Right atrium auricular region (tissue), 2 donors: ENCODE measurements at regions not wholly inside any gene's neighbourhood (a gene's known extent, or its start where the extent isn't known, plus 50 kb on each side); places are given as distances from the start of the nearest gene placed in this dataset.
A peak's percentile ranks its signal among the peaks of the same experiment; 100 is the strongest.

Source experiments
- DNase-seq: peaks from one replicate; pipeline ENCODE4 v3.0.0-alpha.2; 2019; ENCODE audit warnings: low spot score
- H3K27ac ChIP-seq, 2 donors: fragments of 200-600 bp; sonication (generic); 1 replicate in 1 of 2; 2 replicates in 1 of 2; pipeline ENCODE4 v1.5.1; 2016 to 2019
- H3K27me3 ChIP-seq, 2 donors: fragments of 200-600 bp; sonication (generic); one replicate each; pipeline versions ENCODE4 v1.5.1 to v1.6.0; 2017 to 2019
- H3K36me3 ChIP-seq: fragments of 200-600 bp; sonication (generic); one replicate; pipeline ENCODE4 v1.5.1; 2016
- H3K4me1 ChIP-seq, 2 donors: fragments of 200-600 bp; sonication (generic); one replicate each; pipeline versions ENCODE4 v1.5.1 to v1.6.0; 2017 to 2019
- H3K4me3 ChIP-seq, 2 donors: fragments of 200-600 bp; sonication (generic); 1 replicate in 1 of 2; 2 replicates in 1 of 2; pipeline ENCODE4 v1.5.1; 2017 to 2019; ENCODE audit warnings: mild to moderate bottlenecking in 1 of 2, moderate library complexity in 1 of 2
- H3K9me3 ChIP-seq, 2 donors: fragments of 200-600 bp; sonication (generic); one replicate each; pipeline ENCODE4 v1.5.1; 2019
- CTCF ChIP-seq, 2 donors: fragments of 200-600 bp; sonication (generic); IDR thresholded peaks; one replicate each; pipeline ENCODE4 v1.5.1; 2019; ENCODE audit warnings: antibody characterized with exemption in 2 of 2

DNA sequence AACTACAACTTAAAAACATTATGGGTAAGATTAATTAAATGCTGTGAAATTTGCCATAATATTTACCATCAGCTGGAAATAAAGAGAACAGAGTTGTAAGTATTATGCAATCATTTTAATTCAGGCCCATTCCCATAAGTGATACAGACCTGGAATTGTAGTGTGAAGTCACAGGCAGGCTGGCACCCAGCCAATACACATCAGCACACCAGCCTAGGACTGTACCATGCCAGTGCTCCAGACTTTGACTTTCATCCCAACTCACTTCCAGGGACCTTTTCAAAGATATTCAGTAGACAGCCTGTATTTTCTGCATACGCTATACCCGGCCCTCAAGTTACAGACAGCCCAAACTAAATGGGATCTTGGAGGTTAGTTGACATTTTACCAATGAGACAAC, 143.3 kb downstream of the TES start:
- peak; percentile 67 for DNase-seq
- H3K36me3 ChIP-seq = no peaks in the 10 kb centered on the region
- H3K4me1 ChIP-seq = peaks cover 0 to 55% of the 10 kb centered on the region in 2 donors
- H3K4me3 ChIP-seq = no peak overlapping the region
- H3K27me3 ChIP-seq = no peaks in the 10 kb centered on the region
- H3K9me3 ChIP-seq = no peaks in the 10 kb centered on the region
- TF ChIP-seq CTCF (IDR thresholded peaks at IDR 0.05) = no peak
- peak overlapping the region; percentile 82 to 91 for H3K27ac ChIP-seq

GRCh38 chr7:116354171-116354545, 143.8 kb downstream of the TES start:
- H3K27me3 ChIP-seq = no peaks in the 10 kb centered on the region
- H3K4me1 ChIP-seq = peaks cover 0 to 56% of the 10 kb centered on the region in 2 donors
- no peaks in the 10 kb centered on the region for H3K36me3 ChIP-seq
- DNase-seq = peak; percentile 74
- peak overlapping the region; percentile 82 to 91 for H3K27ac ChIP-seq
- H3K9me3 ChIP-seq = no peaks in the 10 kb centered on the region
- TF ChIP-seq CTCF (IDR thresholded peaks at IDR 0.05) = no peak
- H3K4me3 ChIP-seq = peak overlapping the region in 1 of 2 donors; percentile 20

DNA sequence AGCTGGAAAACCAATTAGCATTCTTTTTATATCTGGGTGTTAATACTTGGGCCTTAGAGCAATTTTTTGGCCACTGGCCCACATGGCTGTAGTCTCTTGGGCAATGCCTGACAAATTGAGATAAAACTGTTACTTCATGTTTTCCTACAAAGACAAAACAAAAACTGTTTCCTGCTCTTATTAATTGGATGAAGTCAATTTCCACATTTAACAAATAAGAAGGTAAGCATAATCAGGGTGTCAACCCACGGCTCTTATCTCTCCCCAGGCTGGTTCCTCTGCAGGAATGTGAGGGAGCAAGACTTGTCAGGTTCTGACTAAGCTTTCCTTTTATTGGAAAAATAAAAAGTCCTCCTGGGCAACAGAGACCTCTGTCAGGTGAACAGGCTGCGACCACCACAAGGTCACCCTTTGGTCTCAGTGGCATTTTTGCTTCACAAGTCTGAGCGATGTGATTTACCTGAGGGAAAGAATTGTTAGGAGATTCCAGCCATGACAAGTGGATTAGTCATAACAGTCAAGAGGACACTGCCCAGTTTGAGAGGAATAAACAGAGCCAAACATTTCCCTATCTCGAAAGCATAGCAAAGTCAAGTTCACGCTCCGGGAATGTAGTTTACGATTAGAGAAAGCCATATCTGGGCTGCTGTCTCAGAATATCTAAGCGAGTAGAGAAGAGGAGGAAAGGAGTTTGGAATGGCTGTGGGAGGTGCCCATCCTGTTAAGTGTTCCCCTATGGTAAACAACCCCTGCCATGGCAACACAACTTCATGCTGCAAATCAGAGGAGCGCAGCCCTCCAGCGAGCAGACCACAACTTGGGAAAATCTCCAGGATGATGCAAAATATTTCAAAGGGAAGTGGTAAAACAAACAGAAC, 144.4 kb downstream of the TES start:
- Histone ChIP-seq H3K27ac (peak overlapping the region; percentile 82 to 91), H3K4me1 (peaks cover 0 to 56% of the 10 kb centered on the region in 2 donors), H3K27me3 (no peaks in the 10 kb centered on the region), H3K9me3 (no peaks in the 10 kb centered on the region), H3K4me3 (peak overlapping the region; percentile 0 to 20), H3K36me3 (no peaks in the 10 kb centered on the region)
- no peak for TF ChIP-seq CTCF (IDR thresholded peaks at IDR 0.05)
- peak; percentile 85 for DNase-seq

DNA sequence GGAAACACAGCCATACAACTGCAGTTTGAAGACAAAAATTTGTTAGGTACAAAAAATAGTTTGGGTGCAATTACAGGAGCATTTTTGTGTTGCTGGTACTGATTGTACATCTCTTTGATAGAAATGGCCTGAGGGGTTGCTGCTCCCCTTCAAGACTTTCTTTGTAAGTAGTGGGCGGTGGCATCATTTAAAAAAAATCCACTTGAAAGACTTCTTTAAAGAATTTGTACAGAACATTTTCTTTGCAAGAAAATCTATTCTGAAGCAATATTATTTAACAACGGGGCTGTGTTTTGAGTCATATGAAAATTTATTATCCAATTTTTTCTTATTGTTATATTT, 144.1 kb upstream of the CAV2 start:
- Histone ChIP-seq H3K36me3 (no peaks in the 10 kb centered on the region), H3K9me3 (no peaks in the 10 kb centered on the region), H3K27me3 (no peaks in the 10 kb centered on the region), H3K4me3 (peak overlapping the region; percentile 0 to 20), H3K4me1 (peaks cover 0 to 56% of the 10 kb centered on the region in 2 donors), H3K27ac (peak overlapping the region; percentile 82 to 91)
- DNase-seq = no peak
- no peak for TF ChIP-seq CTCF (IDR thresholded peaks at IDR 0.05)

- no peaks in the 10 kb centered on the region for H3K27me3 ChIP-seq
- H3K27ac ChIP-seq = peak overlapping the region; percentile 82 to 91
- H3K4me1 ChIP-seq = peaks cover 0 to 56% of the 10 kb centered on the region in 2 donors
- no peak for TF ChIP-seq CTCF (IDR thresholded peaks at IDR 0.05)
- no peak for DNase-seq
- H3K36me3 ChIP-seq = no peaks in the 10 kb centered on the region
- no peak overlapping the region for H3K4me3 ChIP-seq
- no peaks in the 10 kb centered on the region for H3K9me3 ChIP-seq
Observed at GRCh38 chr7:116356333-116356965, 143.1 kb upstream of the CAV2 start.
